OCI-LY3 (cell line): ENCODE measurements at regions not wholly inside any gene's neighbourhood (a gene's known extent, or its start where the extent isn't known, plus 50 kb on each side); places are given as distances from the start of the nearest gene placed in this dataset.

Source experiments
- H2AFZ ChIP-seq: fragments of 200-600, 300-600 bp; shearing (Covaris generic); 2 replicates; pipeline ENCODE4 v1.6.0; 2014; ENCODE audit warnings: antibody characterized with exemption, low read depth, low read length
- H3K27ac ChIP-seq: fragments of 200-600, 300-600 bp; sonication (generic); 2 replicates; pipeline ENCODE4 v1.5.1; 2014; ENCODE audit warnings: mild to moderate bottlenecking, low read length, moderate library complexity, mixed read lengths
- H3K27me3 ChIP-seq: fragments of 200-600, 300-600 bp; sonication (generic); 2 replicates; pipeline ENCODE4 v1.6.1; 2014; ENCODE audit warnings: low read depth, low read length, mixed read lengths
- H3K36me3 ChIP-seq: fragments of 200-600, 300-600 bp; sonication (generic); replicated peaks from 2 replicates; pipeline ENCODE3; 2014; ENCODE audit warnings: low read depth, low read length, mixed read lengths
- H3K4me1 ChIP-seq: fragments of 300-600, 200-600 bp; sonication (generic); 2 replicates; pipeline ENCODE4 v1.6.1; 2014; ENCODE audit warnings: low read length, mixed read lengths
- H3K4me2 ChIP-seq: fragments of 200-600, 300-600 bp; sonication (generic); 2 replicates; pipeline ENCODE4 v1.6.1; 2014; ENCODE audit warnings: low read length, mixed read lengths
- H3K4me3 ChIP-seq: fragments of 300-600, 200-600 bp; sonication (generic); 2 replicates; pipeline ENCODE4 v1.5.1; 2014; ENCODE audit warnings: antibody characterized with exemption, mild to moderate bottlenecking, low read length, moderate library complexity
- H3K79me2 ChIP-seq: fragments of 300-600, 200-600 bp; shearing (Covaris generic); 2 replicates; pipeline ENCODE4 v1.6.1; 2014; ENCODE audit warnings: mild to moderate bottlenecking, low read length, mixed read lengths
- H3K9ac ChIP-seq: fragments of 300-600, 200-600 bp; shearing (Covaris generic); 2 replicates; pipeline ENCODE4 v1.6.0; 2014; ENCODE audit warnings: mild to moderate bottlenecking, low read length, moderate library complexity
- H3K9me3 ChIP-seq: fragments of 200-600, 300-600 bp; shearing (Covaris generic); 2 replicates; pipeline ENCODE4 v1.6.1; 2014; ENCODE audit warnings: low read length, mixed read lengths; ENCODE audit not compliant: insufficient read depth
- H4K20me1 ChIP-seq: fragments of 200-600, 300-600 bp; sonication (generic); 2 replicates; pipeline ENCODE4 v1.6.1; 2016; ENCODE audit warnings: low read length, mixed read lengths; ENCODE audit not compliant: insufficient read depth
- CTCF ChIP-seq: fragments of 200-600, 300-600 bp; sonication (generic); IDR thresholded peaks from 2 replicates; pipeline ENCODE4 v1.5.1; 2014; ENCODE audit warnings: antibody characterized with exemption, low read length, low read depth
- EZH2phosphoT487 ChIP-seq: fragments of 200-600 bp; shearing (Covaris generic); IDR thresholded peaks from 2 replicates; pipeline ENCODE4 v1.6.1; 2018; ENCODE audit warnings: antibody characterized with exemption, mixed run types, low read depth

GRCh38 chr12:31843398-31844095, 114.7 kb upstream of the AMN1 start:
- H3K36me3 ChIP-seq: peaks cover 10% of the 10 kb centered on the region
- no peak overlapping the region for H3K4me2 ChIP-seq
- no peak overlapping the region for H3K27ac ChIP-seq
- no peak overlapping the region for H3K9ac ChIP-seq
- no peaks in the 10 kb centered on the region for H3K4me1 ChIP-seq
- H3K79me2 ChIP-seq: no peaks in the 10 kb centered on the region
- H3K9me3 ChIP-seq: peaks cover 12% of the 10 kb centered on the region
- no peaks in the 10 kb centered on the region for H4K20me1 ChIP-seq
- H3K27me3 ChIP-seq: no peaks in the 10 kb centered on the region
- no peak overlapping the region for H3K4me3 ChIP-seq
- no peak overlapping the region for H2AFZ ChIP-seq
- TF ChIP-seq EZH2phosphoT487 (no peak), CTCF (no peak)

GRCh38 chr12:31837913-31838312, 109.1 kb upstream of the AMN1 start:
- Histone ChIP-seq H3K36me3 (peaks cover 7% of the 10 kb centered on the region), H3K4me2 (no peak overlapping the region), H4K20me1 (no peaks in the 10 kb centered on the region), H3K27me3 (no peaks in the 10 kb centered on the region), H3K4me3 (no peak overlapping the region), H3K9ac (no peak overlapping the region), H3K27ac (no peak overlapping the region), H2AFZ (no peak overlapping the region), H3K79me2 (no peaks in the 10 kb centered on the region), H3K4me1 (peaks cover 24% of the 10 kb centered on the region), H3K9me3 (no peaks in the 10 kb centered on the region)
- TF ChIP-seq EZH2phosphoT487: no peak
- TF ChIP-seq CTCF: no peak

- H3K9ac ChIP-seq: no peak overlapping the region
- H3K36me3 ChIP-seq: peaks cover 7% of the 10 kb centered on the region
- no peaks in the 10 kb centered on the region for H3K9me3 ChIP-seq
- no peak overlapping the region for H3K4me3 ChIP-seq
- no peaks in the 10 kb centered on the region for H3K79me2 ChIP-seq
- peaks cover 32% of the 10 kb centered on the region for H3K4me1 ChIP-seq
- H3K27me3 ChIP-seq: no peaks in the 10 kb centered on the region
- H4K20me1 ChIP-seq: no peaks in the 10 kb centered on the region
- peak overlapping the region; percentile 80; the same call in 1 of the 2 replicates for H2AFZ ChIP-seq
- TF ChIP-seq EZH2phosphoT487: no peak
- no peak for TF ChIP-seq CTCF
- peak overlapping the region; percentile 14; the same call in 1 of the 2 replicates for H3K27ac ChIP-seq
- H3K4me2 ChIP-seq: peak overlapping the region; percentile 18; the same call in 1 of the 2 replicates
These were observed 106.6 kb upstream of the AMN1 start for GRCh38 chr12:31835276-31835882.

- peaks cover 32% of the 10 kb centered on the region for H3K4me1 ChIP-seq
- H3K4me2 ChIP-seq: no peak overlapping the region
- no peak overlapping the region for H3K27ac ChIP-seq
- no peaks in the 10 kb centered on the region for H3K79me2 ChIP-seq
- H3K36me3 ChIP-seq: peaks cover 7% of the 10 kb centered on the region
- H3K9ac ChIP-seq: no peak overlapping the region
- H3K27me3 ChIP-seq: no peaks in the 10 kb centered on the region
- no peak overlapping the region for H2AFZ ChIP-seq
- H3K4me3 ChIP-seq: no peak overlapping the region
- H4K20me1 ChIP-seq: no peaks in the 10 kb centered on the region
- no peaks in the 10 kb centered on the region for H3K9me3 ChIP-seq
- TF ChIP-seq CTCF: no peak
- no peak for TF ChIP-seq EZH2phosphoT487
These were observed 105.3 kb upstream of the AMN1 start for GRCh38 chr12:31834150-31834549.
